Parathyroid adenoma (tissue), 2 donors: ENCODE measurements at regions not wholly inside any gene's neighbourhood (a gene's known extent, or its start where the extent isn't known, plus 50 kb on each side); places are given as distances from the start of the nearest gene placed in this dataset.

Source experiments
- H2AFZ ChIP-seq: fragments of 300-600 bp; sonication (generic); one replicate; pipeline ENCODE4 v1.7.0; 2017; ENCODE audit warnings: antibody characterized with exemption, mild to moderate bottlenecking
- H3K27ac ChIP-seq: fragments of 300-600 bp; sonication (generic); one replicate; pipeline ENCODE4 v1.7.0; 2017
- H3K27me3 ChIP-seq: fragments of 300-600 bp; sonication (generic); one replicate; pipeline ENCODE4 v1.7.0; 2017; ENCODE audit warnings: low read length; ENCODE audit not compliant: control insufficient read depth, insufficient read depth
- H3K36me3 ChIP-seq: fragments of 300-600 bp; sonication (generic); one replicate; pipeline ENCODE4 v1.7.0; 2017; ENCODE audit warnings: low read length; ENCODE audit not compliant: control insufficient read depth, insufficient read depth
- H3K4me1 ChIP-seq: fragments of 300-600 bp; sonication (generic); one replicate; pipeline ENCODE4 v1.7.0; 2017; ENCODE audit warnings: control low read depth
- H3K4me2 ChIP-seq: fragments of 300-600 bp; sonication (generic); one replicate; pipeline ENCODE4 v1.7.0; 2017; ENCODE audit warnings: low read length
- H3K4me3 ChIP-seq: fragments of 300-600 bp; sonication (generic); one replicate; pipeline ENCODE4 v1.7.0; 2017; ENCODE audit warnings: low read depth, low read length
- H3K79me2 ChIP-seq: fragments of 300-600 bp; sonication (generic); one replicate; pipeline ENCODE4 v1.7.0; 2017; ENCODE audit warnings: control low read depth
- H3K9ac ChIP-seq: fragments of 300-600 bp; sonication (generic); one replicate; pipeline ENCODE4 v1.7.0; 2017; ENCODE audit warnings: mild to moderate bottlenecking
- H3K9me3 ChIP-seq: fragments of 300-600 bp; sonication (generic); one replicate; pipeline ENCODE4 v1.7.0; 2017; ENCODE audit warnings: low read length; ENCODE audit not compliant: control insufficient read depth
- TF ChIP-seq, protein P1 (sequence below): fragments of 300-600 bp; sonication (generic); IDR thresholded peaks from one replicate; pipeline ENCODE4 v1.7.0; 2017; ENCODE audit warnings: antibody characterized with exemption, mild to moderate bottlenecking
- donor health status: primary hyperparathyroidism.

DNA sequence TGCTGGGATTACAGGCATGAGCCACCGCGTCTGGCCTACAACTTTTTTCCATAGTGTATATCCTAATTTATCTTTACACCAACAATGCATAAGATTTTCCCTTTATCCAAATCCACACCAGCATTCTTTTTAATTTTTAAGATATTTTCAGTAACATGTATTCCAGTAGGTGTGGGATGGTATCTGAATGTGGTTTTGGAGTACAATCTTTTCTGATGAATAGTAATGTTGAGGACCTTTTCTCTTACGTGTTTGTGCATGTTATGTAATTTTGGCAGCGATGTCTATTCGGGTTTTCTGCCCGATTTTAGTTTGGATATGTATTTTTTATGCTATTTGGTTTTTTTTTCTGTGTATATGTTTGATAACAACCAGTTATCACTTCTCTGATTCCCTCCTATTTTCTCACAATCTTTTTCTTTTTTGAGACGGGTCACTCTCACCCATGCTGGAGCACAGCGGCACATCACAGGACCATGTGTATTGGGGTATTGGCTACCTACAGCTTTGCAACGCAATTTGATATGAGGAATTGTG is 114.6 kb upstream of the GRK3 start:
- TF ChIP-seq, protein P1, sequence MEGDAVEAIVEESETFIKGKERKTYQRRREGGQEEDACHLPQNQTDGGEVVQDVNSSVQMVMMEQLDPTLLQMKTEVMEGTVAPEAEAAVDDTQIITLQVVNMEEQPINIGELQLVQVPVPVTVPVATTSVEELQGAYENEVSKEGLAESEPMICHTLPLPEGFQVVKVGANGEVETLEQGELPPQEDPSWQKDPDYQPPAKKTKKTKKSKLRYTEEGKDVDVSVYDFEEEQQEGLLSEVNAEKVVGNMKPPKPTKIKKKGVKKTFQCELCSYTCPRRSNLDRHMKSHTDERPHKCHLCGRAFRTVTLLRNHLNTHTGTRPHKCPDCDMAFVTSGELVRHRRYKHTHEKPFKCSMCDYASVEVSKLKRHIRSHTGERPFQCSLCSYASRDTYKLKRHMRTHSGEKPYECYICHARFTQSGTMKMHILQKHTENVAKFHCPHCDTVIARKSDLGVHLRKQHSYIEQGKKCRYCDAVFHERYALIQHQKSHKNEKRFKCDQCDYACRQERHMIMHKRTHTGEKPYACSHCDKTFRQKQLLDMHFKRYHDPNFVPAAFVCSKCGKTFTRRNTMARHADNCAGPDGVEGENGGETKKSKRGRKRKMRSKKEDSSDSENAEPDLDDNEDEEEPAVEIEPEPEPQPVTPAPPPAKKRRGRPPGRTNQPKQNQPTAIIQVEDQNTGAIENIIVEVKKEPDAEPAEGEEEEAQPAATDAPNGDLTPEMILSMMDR = no peak
- H3K9ac ChIP-seq = no peak overlapping the region
- H3K4me1 ChIP-seq = no peaks in the 10 kb centered on the region
- no peak overlapping the region for H2AFZ ChIP-seq
- no peak overlapping the region for H3K4me2 ChIP-seq
- H3K4me3 ChIP-seq = no peak overlapping the region
- H3K9me3 ChIP-seq = no peaks in the 10 kb centered on the region
- H3K27ac ChIP-seq = no peak overlapping the region
- peaks cover 12% of the 10 kb centered on the region for H3K79me2 ChIP-seq
- no peaks in the 10 kb centered on the region for H3K27me3 ChIP-seq
- H3K36me3 ChIP-seq = no peaks in the 10 kb centered on the region

DNA sequence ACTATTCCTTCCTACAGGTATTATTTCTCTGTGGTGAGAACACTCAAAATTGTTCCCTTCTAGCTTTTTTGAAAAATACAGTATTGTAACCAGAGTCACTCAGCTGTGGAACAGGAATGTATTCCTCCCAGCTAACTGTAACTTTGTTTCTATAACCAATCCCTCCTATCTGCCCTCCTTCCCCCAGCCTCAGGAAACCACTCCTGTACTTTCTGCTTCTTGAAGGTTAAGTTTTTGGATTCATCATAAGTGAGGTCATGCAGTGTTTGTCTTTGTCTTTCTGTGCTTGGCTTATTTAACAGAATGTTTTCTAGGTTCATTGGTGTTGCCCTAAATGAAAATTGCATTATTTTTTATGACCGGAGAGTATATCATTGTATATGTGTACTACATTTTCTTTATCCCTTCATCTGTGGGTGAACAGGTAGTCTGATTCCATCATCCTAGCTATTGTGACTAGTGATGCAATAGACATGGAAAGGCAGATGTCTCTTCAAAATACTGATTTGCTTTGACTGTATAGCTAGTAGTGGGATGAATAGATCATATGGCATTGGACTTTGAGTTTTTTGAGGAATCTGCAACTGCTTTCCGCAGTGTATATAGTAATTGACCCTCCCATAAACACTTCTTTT is 112.9 kb upstream of the GRK3 start:
- TF ChIP-seq, protein P1 = no peak
- no peak overlapping the region for H3K9ac ChIP-seq
- H3K4me3 ChIP-seq = no peak overlapping the region

DNA sequence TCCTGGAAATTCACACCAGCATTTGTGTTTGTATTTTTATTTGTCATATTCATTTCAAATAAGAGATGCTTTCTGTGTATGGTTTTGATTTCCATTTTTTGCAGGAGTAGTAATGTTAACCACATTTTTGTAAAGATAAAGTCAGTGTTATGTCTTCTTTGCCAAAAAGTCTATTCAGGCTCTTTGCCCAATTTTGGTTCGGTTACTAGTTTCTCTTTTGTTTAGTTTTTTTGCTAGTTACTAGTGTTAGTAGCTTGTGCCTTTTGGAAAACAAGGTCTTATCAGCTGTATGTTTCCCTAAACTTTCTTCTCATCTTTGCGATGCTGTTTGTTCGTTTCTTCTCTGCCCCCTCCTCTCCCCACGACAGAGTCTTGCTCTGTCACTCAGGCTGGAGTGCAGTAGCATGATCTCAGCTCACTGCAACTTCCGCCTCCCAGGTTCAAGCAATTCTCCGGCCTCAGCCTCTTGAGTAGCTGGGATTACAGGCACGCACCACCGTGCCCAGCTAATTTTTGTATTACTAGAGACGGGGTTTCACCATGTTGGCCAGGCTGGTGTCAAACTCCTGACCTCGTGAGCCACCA is 112.3 kb upstream of the GRK3 start:
- Histone ChIP-seq H3K27me3 (no peaks in the 10 kb centered on the region), H3K9me3 (no peaks in the 10 kb centered on the region), H3K4me2 (no peak overlapping the region), H3K4me3 (no peak overlapping the region), H3K36me3 (no peaks in the 10 kb centered on the region), H3K9ac (no peak overlapping the region), H3K79me2 (peaks cover 12% of the 10 kb centered on the region), H3K27ac (no peak overlapping the region), H3K4me1 (no peaks in the 10 kb centered on the region), H2AFZ (no peak overlapping the region)
- TF ChIP-seq, protein P1 = no peak

More for the DNA sequence above, 112.9 kb upstream of the GRK3 start:
- Histone ChIP-seq H3K4me1 (no peaks in the 10 kb centered on the region), H2AFZ (no peak overlapping the region), H3K27ac (no peak overlapping the region), H3K79me2 (peaks cover 12% of the 10 kb centered on the region), H3K36me3 (no peaks in the 10 kb centered on the region), H3K4me2 (no peak overlapping the region), H3K9me3 (no peaks in the 10 kb centered on the region), H3K27me3 (no peaks in the 10 kb centered on the region)

DNA sequence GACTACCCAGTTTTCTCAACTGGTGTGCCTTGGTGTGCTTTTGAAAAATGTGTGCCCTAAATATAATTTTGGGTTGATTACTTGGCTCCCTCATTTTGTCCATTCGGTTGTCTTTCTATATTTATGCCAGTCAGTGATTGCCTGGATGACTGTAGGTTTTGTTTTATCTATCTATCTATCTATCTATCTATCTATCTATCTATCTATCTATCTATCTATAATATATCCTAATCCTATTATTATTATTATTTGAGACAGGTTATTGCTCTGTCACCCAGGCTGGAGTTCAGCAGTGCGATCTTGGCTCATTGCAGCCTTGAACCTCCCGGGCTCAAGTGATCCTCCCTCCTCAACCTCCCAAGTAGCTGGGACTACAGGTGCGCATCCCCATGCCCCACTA is 111.4 kb upstream of the GRK3 start:
- TF ChIP-seq, protein P1 = no peak

More for the DNA sequence above, 111.4 kb upstream of the GRK3 start:
- H3K4me3 ChIP-seq = no peak overlapping the region
- H3K79me2 ChIP-seq = peaks cover 10% of the 10 kb centered on the region
- H3K36me3 ChIP-seq = no peaks in the 10 kb centered on the region
- no peak overlapping the region for H3K27ac ChIP-seq
- H3K27me3 ChIP-seq = no peaks in the 10 kb centered on the region
- H3K9ac ChIP-seq = no peak overlapping the region
- H3K4me2 ChIP-seq = no peak overlapping the region
- H2AFZ ChIP-seq = no peak overlapping the region
- H3K9me3 ChIP-seq = no peaks in the 10 kb centered on the region
- no peaks in the 10 kb centered on the region for H3K4me1 ChIP-seq
